T47D (cell line): ENCODE measurements at regions not wholly inside any gene's neighbourhood (a gene's known extent, or its start where the extent isn't known, plus 50 kb on each side); places are given as distances from the start of the nearest gene placed in this dataset.

ENCODE experiments used
- DNase-seq, 2 experiments: peaks; one replicate each; pipeline versions ENCODE4 v3.0.0 to v3.0.0-alpha.2; 2011 to 2012; ENCODE audit warnings: low read depth in 1 of 2, low spot score in 1 of 2
- JUND ChIP-seq: IDR thresholded peaks from 2 replicates; pipeline ENCODE4 v1.6.1; 2012; ENCODE audit warnings: low read depth
- in situ Hi-C: cut with HindIII; loops from 2 replicates; pipeline ENCODE4 v1.10.0; 2016; ENCODE audit warnings: low sequenced_read_pairs, low pct_unique_long_range_greater_than_20kb

DNA sequence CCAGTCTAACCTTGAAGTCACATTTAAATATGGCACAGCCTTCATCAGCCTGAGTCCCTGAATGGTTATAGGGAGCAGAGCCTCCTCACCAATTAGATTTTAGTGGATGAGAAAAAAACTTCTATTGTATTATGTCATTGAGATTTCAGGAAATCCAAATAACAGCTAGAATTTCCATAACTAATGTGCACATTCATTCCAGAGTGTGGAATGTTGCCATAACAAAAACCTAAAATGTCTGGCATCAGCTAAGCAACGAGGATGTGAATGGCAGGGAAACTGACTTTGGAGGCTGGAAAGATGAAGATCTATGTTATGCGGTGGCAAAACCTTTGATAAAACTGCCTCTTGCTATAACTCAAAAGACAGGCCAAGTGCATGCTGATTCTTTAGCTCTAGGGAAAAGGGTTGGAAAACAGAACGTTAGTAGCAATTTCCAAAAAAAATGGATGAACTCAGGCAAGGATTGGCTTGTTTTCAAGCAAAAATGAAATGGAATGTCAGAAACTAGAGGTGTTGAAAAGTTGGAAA is 91.3 kb upstream of the NFIB start:
- DNase-seq, result no peak
- TF ChIP-seq JUND, result no peak
- in situ Hi-C loops, result no loop called here

DNA sequence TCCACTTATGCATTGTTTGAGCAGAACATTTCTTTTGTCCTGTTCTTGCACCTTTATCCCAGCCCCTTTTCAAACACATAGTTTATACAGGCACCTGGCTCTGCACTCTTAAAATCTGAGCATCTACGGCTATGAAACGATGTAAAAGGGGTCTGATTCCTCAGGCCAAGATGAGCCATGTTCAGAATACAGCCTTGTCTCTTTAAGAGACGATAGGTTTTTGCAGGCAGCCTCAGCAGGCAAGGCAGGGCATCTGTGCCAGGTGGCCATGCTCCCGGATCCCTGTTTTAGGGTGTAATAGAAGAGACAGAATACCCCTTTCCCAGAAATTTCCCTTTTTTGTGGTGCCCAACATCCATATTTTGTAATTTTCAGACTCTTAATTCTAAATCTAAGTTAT is 89.1 kb upstream of the NFIB start:
- no peak for TF ChIP-seq JUND
- DNase-seq, result no peak
- in situ Hi-C loops, result no loop called here

DNA sequence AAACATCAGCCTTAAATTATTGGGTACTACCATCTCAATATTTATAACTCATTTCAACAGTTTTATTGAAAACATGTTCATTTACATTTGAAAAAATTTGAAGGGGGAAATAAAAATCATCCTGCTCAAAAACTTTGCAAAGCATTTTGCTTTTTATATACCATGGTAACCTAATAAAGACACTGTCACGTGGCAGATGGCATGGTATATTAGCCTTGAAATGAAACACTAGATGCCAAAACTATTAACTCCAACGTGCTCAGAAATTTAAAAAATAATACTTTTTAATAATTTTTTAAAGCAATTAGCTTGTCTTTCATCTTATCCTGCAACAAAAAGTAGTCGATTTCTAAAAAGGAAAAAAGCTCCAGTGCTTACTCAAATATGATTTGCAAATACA is 88.6 kb upstream of the NFIB start:
- no peak for TF ChIP-seq JUND
- no peak for DNase-seq
- in situ Hi-C loops, result no loop called here

DNA sequence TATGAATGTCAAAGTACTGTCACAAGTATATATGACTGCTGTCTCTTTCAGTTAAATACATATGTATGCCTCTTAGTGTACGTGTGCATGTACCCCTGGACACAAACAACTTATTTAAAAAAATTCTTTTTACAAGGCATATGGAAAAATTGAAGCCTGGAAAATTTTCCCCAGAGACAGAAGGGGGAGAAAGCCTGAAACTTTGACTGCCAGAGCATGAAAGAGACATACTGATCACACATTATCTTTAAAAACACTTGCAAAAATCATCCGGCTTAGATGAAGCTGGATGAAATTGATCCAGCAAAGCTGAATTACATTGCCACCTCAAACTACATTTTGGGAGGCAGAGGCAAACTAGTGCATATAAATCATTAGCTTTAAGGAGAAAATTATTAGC is 88.0 kb upstream of the NFIB start:
- no peak for DNase-seq
- no peak for TF ChIP-seq JUND
- in situ Hi-C loops, result no loop called here

DNA sequence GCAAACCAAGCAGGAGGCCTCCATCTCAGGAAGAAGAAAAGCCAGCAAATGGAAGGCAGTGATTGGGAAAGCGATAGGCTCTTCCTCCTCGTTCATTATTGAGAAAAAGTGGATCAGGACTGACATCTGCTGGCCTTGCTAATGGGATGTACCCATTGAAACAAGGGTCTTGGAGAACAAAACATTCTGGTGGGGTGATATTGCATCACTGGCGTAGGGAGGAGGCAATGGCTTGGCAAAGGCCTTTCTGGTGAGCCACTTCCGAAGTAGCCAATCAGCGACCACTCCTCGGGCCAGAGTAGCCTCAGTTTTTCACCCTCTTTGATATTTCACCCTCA is 86.7 kb upstream of the NFIB start:
- in situ Hi-C loops, result no loop called here
- DNase-seq, result peak in 1 of 2 experiments; percentile 67
- TF ChIP-seq JUND, result no peak

DNA sequence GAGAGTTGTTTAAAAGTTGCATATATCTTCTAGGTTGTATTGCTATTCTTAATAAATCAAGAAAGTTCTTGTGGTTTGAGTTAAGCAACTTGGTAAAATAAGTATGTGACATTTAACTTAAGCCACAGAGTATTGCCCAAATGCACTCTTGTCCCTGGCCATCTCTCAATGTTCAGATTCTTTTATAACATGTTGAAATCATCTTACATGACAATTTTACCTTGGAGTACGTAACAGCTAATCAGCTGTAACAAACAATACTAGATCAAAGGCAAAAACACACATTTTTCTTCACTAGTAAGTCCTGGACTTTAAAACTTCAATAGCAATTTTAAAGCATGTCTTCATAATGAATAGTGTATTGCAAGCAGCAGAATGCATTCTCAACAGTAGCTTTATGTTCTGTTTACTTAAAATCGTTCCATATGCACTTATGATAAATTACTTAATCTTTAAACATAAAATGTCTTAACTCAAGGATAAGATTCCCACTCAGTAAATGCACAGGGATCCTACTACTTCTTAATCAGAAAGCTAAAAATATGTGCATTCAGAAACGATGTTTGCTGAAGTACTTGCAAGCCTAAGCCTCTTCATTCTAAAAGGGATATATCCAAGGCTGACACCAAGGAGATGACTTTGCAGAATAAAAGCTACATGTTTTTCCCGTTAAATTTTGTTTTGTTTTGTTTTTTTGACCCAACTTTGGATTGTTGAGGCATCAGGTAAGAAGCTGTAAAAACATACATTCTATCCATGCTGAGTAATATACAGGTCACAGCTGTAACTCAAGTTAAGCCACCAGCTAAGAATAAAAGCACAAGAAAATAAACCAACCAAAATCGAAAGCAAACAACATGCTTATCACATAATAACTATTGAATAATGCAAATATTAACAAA is 86.1 kb upstream of the NFIB start:
- in situ Hi-C loops, result no loop called here
- TF ChIP-seq JUND, result no peak
- DNase-seq, result no peak

DNA sequence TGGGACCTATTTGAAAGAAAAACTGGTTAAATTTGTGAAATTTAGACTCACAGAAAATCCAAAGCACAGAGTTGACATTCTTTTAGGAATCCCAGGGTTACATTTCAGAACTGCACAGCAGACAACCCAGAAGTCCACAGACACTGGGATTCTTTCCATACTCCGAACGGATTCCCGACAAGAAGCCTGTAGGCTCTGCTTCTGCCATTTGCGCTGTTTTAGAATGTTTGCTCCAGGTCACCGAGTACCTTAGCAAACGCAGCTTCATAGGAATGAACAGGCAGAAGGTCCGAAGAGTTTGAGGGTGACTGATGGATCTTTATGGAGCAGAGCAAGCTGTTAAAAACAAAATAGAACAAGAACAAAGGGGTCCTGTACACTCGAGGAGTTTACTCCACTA is 84.5 kb upstream of the NFIB start:
- TF ChIP-seq JUND, result no peak
- in situ Hi-C loops, result no loop called here
- DNase-seq, result no peak

DNA sequence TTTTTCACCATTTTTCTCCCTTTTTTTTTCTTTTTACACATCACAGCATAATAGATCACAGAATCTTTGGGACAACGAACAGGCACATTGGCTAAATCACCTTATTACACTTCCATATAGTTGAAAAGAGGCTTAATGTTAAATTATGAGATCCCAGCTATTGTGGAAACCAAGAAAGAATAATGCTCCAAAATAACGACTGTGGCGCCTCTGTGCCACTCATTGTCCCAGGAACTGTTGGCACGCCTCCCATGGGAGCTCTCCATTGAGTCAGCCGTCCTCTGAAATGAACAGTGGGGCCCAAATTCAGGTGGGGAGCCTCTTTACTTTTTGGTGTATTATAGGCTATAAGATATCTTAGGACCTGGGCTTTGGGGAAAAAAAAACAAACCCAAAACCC is 82.2 kb upstream of the NFIB start:
- DNase-seq, result no peak
- no peak for TF ChIP-seq JUND
- in situ Hi-C loops, result no loop called here

DNA sequence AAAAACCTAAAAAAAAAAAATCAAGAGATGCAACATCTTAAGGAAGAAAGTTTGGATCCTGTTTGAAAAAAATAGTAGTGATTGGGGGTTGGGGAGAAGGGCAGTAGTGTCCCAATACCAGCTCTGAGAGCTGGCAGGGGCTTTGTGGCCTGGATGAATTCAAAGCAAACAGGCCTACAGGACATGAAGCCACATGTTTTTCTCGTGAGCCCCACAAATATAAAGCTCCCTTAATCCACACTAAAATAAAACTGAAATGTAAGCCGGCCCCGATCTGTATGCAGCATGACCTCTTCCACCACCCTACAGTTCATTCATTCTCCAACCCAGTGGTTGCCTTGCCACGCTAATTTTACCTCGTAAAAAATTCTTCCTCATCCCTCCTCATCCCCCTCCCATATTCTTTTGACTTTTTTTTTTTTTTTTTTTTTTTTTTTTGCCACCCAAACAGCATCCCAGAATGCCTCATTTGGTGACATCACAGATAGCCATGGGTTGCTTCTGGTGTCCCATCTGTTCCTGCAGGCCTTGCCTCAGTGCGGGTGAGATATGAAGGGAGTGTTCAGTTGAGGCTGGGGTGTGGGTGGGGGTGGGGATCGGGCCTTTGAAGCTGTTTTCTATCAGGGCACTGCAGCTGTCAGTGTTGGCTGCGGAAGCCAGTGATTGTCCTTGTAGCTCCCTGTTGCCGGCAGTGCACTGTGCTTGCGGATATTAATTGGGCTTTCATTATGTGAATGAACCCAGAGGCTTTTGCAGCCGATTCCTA is 81.6 kb upstream of the NFIB start:
- DNase-seq, result no peak
- in situ Hi-C loops, result no loop called here

DNA sequence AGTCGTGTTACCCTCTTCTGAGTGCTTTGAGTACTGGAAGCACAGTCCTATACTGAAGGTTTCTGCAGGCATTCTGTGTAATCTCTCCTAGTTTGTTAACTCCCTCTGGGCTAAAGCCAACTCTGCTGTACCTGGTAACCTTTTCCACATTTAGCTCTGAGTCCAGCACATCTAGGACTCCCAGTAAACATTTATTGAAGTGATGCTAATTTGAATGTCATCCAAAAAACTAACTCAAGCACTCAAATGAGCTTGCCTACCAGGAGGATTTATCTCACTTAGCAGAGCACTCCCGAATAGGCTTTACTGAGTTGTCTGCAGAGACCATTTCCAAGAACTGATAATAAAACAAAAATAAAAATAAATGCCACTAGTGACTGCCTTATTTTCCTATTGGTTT is 79.5 kb upstream of the NFIB start:
- no peak for TF ChIP-seq JUND
- in situ Hi-C loops, result no loop called here
- no peak for DNase-seq

More for the DNA sequence above, 81.6 kb upstream of the NFIB start:
- no peak for TF ChIP-seq JUND

DNA sequence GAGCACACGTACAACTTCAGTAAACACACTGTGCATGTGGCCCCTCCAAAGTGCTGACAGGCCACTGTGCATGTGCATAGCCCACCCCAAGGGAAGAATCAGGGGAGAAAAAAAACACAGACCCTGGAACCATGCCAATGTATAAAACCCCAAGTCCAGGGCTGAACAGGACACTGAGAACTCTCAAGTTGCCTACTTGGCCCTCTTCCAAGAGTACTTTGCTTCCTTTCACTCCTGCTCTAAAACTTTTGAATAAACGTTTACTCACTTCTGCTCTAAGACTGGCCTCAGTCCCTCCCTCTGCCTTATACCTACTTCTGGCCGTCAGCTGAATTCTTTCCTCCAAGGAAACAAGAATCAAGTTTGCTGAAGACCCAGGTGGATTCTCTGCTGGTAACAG is 77.7 kb upstream of the NFIB start:
- no peak for TF ChIP-seq JUND
- peak in 1 of 2 experiments; percentile 23 for DNase-seq
- in situ Hi-C loops, result no loop called here

DNA sequence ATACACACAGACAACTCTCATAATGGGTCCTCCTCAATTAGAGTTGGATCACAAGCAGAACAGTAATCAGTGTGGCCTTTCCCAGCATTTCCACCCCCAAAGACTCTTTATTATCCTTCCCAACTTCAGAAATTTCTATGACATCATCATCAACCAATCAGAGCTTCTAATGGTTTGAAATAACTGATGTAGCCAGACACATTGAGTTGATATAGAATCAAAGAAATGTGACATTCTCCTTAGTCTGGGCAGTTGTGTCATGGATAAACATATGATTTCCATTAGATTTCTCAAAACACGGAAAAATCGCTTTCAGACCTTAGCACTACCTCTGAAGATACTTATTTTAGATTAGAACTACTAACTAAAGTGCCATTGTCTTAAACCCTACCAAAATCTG is 75.7 kb upstream of the NFIB start:
- in situ Hi-C loops, result no loop called here
- DNase-seq, result no peak
- TF ChIP-seq JUND, result no peak

DNA sequence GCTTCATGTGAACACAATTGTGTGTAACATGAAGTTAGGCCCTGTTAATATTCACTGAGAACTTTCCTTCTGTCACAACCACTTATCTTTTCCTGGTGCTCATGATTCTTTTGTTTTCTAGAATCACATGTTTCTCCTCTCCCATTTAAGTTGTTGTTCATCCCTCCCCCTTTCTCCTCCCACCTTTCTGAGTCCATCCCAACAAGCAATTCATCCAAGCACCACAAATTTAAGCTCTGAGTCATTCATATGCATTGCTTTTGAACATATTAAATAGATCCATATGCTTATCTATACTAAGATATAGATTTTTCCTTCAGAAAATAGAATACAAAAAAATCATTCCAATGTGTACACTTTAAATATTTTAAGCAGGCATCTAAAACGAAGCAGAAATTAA is 75.2 kb upstream of the NFIB start:
- no peak for TF ChIP-seq JUND
- in situ Hi-C loops, result no loop called here
- no peak for DNase-seq
